HL-60 (cell line): ENCODE measurements at regions not wholly inside any gene's neighbourhood (a gene's known extent, or its start where the extent isn't known, plus 50 kb on each side); places are given as distances from the start of the nearest gene placed in this dataset.

ENCODE experiments used
- DNase-seq, 2 experiments: peaks; one replicate each; pipeline ENCODE4 v3.0.0-alpha.2; 2010 to 2020; ENCODE audit warnings: low read depth in 1 of 2, low spot score in 1 of 2
- H3K27ac ChIP-seq: fragments of 250-450 bp; sonication (Bioruptor Pico); replicated peaks from 2 replicates; pipeline ENCODE4 v1.5.1; 2020; ENCODE audit warnings: mild to moderate bottlenecking, moderate library complexity
- H3K27me3 ChIP-seq: fragments of 250-450 bp; sonication (Bioruptor Pico); 2 replicates; pipeline ENCODE4 v1.5.1; 2021; ENCODE audit warnings: mild to moderate bottlenecking, moderate library complexity; ENCODE audit not compliant: insufficient read depth, poor library complexity, severe bottlenecking
- H3K4me3 ChIP-seq: replicated peaks from 2 replicates; pipeline ENCODE4 v1.5.1; 2011; ENCODE audit warnings: mild to moderate bottlenecking, control low read depth, low read length; ENCODE audit not compliant: insufficient read depth
- GABPA ChIP-seq: IDR thresholded peaks from 2 replicates; pipeline ENCODE4 v1.6.1; 2012; ENCODE audit warnings: low read depth
- POLR2AphosphoS5 ChIP-seq: IDR thresholded peaks from 2 replicates; pipeline ENCODE4 v1.6.1; 2012; ENCODE audit warnings: low read depth
- SPI1 ChIP-seq: IDR thresholded peaks from 2 replicates; pipeline ENCODE4 v1.6.1; 2012; ENCODE audit warnings: low read depth, mild to moderate bottlenecking, borderline replicate concordance
- TF ChIP-seq, protein P1 (sequence below): IDR thresholded peaks from 2 replicates; pipeline ENCODE4 v1.6.1; 2012; ENCODE audit warnings: low read depth; ENCODE audit not compliant: insufficient replicate concordance
- TF ChIP-seq, protein P2 (sequence below): IDR thresholded peaks from one replicate; pipeline ENCODE4 v1.5.1; 2011; ENCODE audit warnings: low read length, control low read depth, inconsistent platforms; ENCODE audit not compliant: insufficient read depth

DNA sequence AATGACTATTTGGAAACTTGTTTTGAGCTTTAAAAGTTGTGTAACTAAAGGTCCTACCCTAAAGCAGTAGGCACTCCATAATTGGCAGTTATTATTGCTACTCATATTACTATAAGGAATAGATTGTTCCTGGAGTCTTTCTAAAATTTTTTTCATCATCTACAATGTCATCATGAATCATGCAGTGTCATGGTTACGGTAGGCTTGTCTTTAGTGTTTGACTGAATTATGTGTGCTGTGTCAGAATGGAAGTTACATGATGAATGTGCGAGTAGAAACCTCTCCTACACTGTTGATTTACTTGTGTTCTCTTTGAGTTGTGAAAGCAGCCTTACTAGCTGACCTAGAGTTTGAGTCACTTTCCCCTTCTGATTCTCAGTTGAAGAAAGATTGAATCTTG lies 1099.9 kb downstream of the RAPGEF2 start:
- no peak for DNase-seq
- no peaks in the 10 kb centered on the region for H3K27me3 ChIP-seq
- no peak for TF ChIP-seq SPI1
- no peak for TF ChIP-seq GABPA
- no peak overlapping the region for H3K4me3 ChIP-seq
- no peak overlapping the region for H3K27ac ChIP-seq

DNA sequence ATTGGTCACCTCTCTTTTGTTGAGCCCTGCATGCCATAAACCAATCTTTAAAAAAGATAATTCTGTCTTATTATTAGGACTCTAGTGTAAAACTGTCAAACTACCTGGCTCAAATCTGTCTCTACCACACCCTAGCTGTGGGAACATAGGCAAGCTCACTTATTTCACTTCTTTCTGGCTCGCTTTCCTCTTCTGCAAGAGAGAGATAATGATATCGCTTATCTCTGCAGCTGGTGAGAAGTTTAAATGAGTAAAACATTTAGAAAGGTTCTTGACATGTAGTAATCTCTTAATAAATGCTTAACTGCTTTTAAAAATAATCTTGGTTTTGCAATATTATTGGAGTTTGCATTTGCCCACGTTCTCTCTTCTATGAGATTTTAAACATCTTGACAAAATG lies 1109.2 kb downstream of the RAPGEF2 start:
- no peak overlapping the region for H3K27ac ChIP-seq
- TF ChIP-seq, protein P1, sequence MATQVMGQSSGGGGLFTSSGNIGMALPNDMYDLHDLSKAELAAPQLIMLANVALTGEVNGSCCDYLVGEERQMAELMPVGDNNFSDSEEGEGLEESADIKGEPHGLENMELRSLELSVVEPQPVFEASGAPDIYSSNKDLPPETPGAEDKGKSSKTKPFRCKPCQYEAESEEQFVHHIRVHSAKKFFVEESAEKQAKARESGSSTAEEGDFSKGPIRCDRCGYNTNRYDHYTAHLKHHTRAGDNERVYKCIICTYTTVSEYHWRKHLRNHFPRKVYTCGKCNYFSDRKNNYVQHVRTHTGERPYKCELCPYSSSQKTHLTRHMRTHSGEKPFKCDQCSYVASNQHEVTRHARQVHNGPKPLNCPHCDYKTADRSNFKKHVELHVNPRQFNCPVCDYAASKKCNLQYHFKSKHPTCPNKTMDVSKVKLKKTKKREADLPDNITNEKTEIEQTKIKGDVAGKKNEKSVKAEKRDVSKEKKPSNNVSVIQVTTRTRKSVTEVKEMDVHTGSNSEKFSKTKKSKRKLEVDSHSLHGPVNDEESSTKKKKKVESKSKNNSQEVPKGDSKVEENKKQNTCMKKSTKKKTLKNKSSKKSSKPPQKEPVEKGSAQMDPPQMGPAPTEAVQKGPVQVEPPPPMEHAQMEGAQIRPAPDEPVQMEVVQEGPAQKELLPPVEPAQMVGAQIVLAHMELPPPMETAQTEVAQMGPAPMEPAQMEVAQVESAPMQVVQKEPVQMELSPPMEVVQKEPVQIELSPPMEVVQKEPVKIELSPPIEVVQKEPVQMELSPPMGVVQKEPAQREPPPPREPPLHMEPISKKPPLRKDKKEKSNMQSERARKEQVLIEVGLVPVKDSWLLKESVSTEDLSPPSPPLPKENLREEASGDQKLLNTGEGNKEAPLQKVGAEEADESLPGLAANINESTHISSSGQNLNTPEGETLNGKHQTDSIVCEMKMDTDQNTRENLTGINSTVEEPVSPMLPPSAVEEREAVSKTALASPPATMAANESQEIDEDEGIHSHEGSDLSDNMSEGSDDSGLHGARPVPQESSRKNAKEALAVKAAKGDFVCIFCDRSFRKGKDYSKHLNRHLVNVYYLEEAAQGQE, result no peak
- no peak for TF ChIP-seq GABPA
- no peak for TF ChIP-seq POLR2AphosphoS5
- TF ChIP-seq SPI1, result no peak
- TF ChIP-seq, protein P2, sequence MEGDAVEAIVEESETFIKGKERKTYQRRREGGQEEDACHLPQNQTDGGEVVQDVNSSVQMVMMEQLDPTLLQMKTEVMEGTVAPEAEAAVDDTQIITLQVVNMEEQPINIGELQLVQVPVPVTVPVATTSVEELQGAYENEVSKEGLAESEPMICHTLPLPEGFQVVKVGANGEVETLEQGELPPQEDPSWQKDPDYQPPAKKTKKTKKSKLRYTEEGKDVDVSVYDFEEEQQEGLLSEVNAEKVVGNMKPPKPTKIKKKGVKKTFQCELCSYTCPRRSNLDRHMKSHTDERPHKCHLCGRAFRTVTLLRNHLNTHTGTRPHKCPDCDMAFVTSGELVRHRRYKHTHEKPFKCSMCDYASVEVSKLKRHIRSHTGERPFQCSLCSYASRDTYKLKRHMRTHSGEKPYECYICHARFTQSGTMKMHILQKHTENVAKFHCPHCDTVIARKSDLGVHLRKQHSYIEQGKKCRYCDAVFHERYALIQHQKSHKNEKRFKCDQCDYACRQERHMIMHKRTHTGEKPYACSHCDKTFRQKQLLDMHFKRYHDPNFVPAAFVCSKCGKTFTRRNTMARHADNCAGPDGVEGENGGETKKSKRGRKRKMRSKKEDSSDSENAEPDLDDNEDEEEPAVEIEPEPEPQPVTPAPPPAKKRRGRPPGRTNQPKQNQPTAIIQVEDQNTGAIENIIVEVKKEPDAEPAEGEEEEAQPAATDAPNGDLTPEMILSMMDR, result no peak
- no peaks in the 10 kb centered on the region for H3K27me3 ChIP-seq
- no peak for DNase-seq
- H3K4me3 ChIP-seq, result no peak overlapping the region

DNA sequence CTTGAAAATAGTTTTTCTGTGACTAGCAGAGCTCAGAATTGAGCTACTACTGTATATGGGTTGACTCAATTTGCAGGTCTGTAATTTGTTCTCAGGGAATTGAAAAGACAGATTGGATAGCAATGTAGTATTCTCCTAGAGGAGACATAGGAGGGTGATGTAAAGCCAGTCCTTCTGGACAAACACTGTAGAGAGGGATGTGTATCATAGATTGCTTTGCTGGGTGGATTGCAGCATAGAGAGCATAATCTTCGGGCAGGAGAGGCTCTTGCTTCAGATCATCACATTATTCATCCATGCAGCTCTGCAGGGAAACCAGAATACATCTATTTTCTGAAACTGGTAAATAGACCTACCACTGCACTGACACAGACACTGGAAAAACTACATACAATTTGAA lies 1110.5 kb downstream of the RAPGEF2 start:
- H3K27ac ChIP-seq, result no peak overlapping the region
- TF ChIP-seq, protein P2, result no peak
- no peak overlapping the region for H3K4me3 ChIP-seq
- DNase-seq, result no peak
- no peaks in the 10 kb centered on the region for H3K27me3 ChIP-seq

DNA sequence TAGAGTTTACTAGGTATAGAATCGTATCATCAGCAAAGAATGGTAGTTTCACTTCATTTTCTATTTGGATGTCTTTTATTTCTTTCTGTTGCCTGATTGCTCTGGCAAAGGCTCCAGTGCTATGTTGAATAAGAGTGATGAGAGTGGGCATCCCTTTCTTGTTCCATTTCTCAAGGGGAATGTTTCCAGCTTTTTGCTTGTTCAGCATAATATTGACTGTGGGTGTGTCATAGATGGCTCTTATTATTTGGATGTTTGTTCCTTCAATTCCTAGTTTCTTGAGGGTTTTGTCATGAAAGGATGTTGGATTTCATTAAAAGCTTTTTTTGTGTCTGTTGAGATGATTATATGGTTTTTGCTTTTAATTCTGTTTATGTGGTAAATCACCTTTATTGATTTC lies 1114.5 kb downstream of the RAPGEF2 start:
- no peak overlapping the region for H3K4me3 ChIP-seq
- no peak for DNase-seq
- TF ChIP-seq SPI1, result no peak
- TF ChIP-seq, protein P2, result no peak
- TF ChIP-seq, protein P1, result no peak
- TF ChIP-seq POLR2AphosphoS5, result no peak
- no peak for TF ChIP-seq GABPA
- H3K27ac ChIP-seq, result no peak overlapping the region
- H3K27me3 ChIP-seq, result no peaks in the 10 kb centered on the region
